GM18861 (cell line): ENCODE measurements at regions not wholly inside any gene's neighbourhood (a gene's known extent, or its start where the extent isn't known, plus 50 kb on each side); places are given as distances from the start of the nearest gene placed in this dataset.

Source experiments
- ATAC-seq: cut with Tn5 transposase; IDR thresholded peaks from one replicate; pipeline ENCODE4 v1.9.1; 2021; ENCODE audit not compliant: unreplicated experiment

GRCh38 chr2:145085612-145086011 lies 565.7 kb upstream of the ZEB2 start:
- no peak for ATAC-seq

DNA sequence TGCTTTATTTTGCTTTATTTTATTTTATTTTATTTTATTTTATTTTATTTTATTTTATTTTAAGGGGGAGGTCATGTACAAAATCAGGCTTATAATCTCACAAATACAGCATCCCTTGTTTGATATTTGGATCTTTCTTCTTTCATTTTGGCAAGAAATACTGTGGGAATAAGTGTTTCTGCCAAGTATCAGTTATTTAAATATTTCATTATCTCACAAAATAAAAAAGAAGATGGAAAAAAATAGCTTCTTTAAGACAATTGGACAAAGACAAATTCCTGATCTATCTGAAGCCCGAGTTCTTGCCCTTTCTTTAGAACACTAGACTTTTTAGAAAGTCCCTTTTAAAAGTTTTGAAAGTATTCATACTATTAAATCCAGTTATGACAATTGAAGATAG lies 560.5 kb upstream of the ZEB2 start:
- no peak for ATAC-seq

DNA sequence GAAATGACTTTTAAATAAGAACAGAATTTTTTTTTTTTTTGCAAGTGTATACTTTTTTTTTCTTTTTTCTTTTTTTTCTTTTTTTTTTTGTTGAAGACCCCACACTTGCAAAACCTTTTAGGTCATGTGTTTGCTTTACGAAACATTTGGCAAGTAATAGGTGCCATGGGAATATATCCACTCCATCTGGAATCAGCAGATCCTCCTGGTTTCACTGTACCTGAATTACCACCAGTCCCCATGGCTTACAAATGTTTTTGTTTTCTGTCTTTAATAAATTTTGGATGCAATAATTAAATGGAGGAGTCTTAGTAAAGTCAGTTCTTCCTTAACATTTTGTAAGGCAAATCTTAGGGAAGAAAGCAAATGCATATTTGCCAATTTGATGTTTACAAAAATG lies 559.7 kb upstream of the ZEB2 start:
- ATAC-seq: no peak

- no peak for ATAC-seq
Measured at GRCh38 chr2:145078923-145079322, 559.0 kb upstream of the ZEB2 start.

- no peak for ATAC-seq
Measured at GRCh38 chr2:145076085-145076484, 556.2 kb upstream of the ZEB2 start.

DNA sequence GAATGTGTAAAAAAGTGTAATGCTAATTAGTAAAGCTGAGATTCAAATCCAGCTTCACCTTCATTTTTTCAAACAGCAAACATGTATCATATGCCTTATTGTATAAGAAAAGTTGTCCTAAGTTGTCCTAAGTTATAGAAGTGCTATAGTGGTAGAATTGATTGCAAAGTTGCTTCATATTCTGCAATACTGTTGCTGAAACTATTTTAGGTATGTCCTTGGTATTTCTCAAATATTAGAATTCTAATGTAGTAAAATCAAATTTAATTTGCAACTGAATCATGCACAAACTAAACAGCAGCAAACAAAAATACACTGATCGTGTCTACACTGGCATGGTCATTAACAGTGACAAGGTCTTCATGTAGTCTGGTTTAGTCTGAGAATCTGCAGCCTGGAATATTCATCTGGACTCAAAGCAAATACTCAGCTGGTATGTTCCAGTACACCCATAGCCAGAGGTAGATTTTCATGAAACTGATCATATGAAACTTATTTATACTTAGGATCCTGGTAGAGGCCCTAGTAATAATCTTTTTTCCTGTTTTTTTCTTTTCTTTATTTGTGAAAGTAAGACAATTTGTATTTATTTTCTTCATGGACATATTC lies 555.6 kb upstream of the ZEB2 start:
- ATAC-seq: no peak

- no peak for ATAC-seq
Measured at GRCh38 chr2:145070703-145071102, 550.8 kb upstream of the ZEB2 start.

GRCh38 chr2:145068509-145068908 lies 548.6 kb upstream of the ZEB2 start:
- no peak for ATAC-seq

- no peak for ATAC-seq
Measured at GRCh38 chr2:145067549-145068030, 547.7 kb upstream of the ZEB2 start.

DNA sequence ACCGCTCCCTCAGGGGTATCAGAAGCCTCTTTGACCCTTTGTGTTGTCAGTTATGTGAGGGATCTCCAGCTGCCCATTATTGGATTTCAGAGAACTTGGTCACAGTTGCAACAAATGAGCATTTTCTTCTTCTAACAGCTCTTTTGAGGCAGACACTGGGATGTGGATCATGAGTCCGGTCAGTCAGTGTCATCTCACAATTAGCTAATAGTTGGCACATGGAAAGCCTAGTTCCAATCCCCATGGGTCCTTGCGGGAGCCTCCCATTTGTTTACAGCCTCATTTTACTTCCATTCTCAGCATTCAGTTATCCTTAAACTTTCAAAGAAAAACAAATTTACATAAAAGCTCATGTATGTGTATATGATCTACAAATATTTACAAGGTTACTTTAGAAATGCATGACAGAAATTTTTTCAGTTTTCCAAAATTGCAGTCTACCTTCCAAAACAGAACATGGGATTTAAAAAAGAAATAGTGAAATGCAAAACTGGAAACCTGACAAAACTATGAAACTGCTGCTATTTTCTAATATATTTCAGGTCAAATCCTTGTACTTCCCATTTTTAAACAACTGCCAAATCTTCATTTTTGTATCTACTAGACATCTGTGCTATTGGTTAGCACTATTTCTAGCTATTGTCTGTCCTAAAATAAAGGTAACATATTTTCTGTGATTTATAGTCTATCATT lies 547.1 kb upstream of the ZEB2 start:
- ATAC-seq: no peak

DNA sequence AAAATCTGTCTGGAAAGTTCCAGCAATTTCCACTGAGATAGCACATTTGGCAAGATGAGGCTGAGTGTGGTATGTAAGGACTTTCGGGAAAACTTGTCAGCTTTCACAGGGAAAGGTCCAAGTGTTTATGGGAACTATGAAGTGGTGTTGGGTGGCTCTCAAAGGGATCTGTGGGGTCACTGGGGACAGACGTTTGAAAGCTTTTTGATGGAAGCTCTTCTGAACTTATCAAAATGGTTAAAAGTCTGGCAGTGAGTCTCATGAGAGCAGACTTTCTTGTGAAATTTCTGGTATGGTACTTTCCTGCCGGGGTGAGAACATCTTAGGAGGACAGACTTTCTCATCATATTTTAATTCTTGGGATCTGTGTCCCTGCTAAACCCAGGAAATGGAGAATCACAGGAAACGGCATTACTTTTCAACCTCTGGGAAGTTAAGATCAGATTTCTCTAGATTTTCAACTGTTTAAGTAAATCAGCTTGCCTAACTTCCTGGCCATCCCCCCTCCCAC lies 546.3 kb upstream of the ZEB2 start:
- no peak for ATAC-seq

DNA sequence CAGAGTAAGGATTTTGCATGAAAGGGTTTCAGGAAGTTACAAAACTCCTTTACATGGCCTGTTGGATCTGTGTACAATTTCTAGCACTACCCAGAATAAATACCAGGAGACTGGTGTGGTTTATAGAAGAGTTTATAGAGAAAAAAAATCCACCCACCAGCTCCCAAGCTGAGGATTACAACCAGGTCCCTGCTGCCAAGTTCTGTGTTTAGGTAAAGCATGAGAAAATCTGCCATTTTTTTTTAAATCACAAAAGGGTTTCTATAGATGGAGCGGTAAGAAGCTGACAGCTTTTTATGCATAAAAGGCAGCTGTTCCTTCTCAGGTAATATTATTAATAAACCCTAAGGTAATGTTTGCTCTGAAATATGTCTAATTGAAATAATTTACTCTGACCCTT lies 545.4 kb upstream of the ZEB2 start:
- ATAC-seq: no peak

- ATAC-seq: no peak
Measured at GRCh38 chr2:145064511-145064910, 544.6 kb upstream of the ZEB2 start.

- ATAC-seq: no peak
Measured at GRCh38 chr2:145060876-145061275, 541.0 kb upstream of the ZEB2 start.

- ATAC-seq: no peak
Measured at GRCh38 chr2:145059914-145060313, 540.0 kb upstream of the ZEB2 start.

- no peak for ATAC-seq
Measured at GRCh38 chr2:145059343-145059742, 539.4 kb upstream of the ZEB2 start.

GRCh38 chr2:145058457-145058856 lies 538.5 kb upstream of the ZEB2 start:
- no peak for ATAC-seq

- ATAC-seq: no peak
Measured at GRCh38 chr2:145055651-145056050, 535.7 kb upstream of the ZEB2 start.

DNA sequence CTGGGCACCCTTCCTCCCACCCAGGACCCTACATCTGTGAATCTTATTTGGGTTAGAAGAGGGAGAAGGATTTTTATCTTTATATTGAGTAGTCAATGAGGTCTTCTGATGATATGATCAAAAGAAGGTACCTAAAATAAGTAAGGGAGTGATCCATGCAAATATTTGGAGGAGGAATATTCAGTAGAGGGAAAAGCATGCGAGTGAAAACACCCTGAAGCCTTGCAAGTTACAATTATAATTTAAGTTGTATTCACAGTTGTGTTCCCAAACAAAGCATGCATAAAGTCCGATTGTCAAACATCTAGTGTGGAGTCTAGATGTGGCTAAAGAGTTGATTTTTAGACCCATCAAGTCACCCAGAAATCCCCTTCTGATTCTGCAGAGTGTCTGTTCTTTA lies 530.2 kb upstream of the ZEB2 start:
- no peak for ATAC-seq

- ATAC-seq: no peak
Measured at GRCh38 chr2:145049475-145049874, 529.6 kb upstream of the ZEB2 start.

DNA sequence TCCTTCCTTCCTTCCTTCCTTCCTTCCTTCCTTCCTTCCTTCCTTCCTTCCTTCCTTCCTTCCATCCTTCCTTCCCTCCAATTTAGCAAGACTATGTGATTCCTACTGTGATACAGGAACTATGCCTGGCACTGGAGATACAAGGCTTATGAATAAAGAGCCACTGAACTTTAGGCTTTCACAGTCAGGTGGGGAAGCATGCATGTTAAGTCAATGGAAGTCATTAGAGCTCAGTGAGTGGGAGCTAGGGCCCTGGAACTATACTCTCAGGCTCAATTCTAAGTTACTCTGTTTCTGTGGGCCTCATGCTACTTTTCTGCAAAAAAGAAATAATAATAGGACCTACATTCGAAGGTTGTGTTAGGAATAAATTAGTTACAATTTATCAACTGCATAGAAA lies 527.6 kb upstream of the ZEB2 start:
- ATAC-seq: no peak

DNA sequence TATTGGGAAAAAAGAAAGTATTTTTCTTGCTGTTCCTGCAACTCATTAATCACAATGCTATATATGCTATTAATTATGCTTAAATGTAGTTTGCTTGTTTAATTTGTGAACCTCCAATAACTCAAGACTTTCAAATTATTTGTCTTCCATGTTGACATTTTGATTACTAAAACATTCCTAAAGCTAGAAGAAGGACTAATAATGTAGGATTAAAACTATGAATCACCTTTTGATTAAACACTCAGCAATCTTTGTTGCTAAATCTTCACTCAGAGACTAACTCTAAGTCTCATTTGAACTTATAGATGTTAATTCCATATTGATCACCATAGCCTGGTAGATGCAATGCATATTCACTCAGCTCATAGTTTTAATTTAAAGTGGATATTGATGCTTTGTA lies 524.6 kb upstream of the ZEB2 start:
- ATAC-seq: no peak

DNA sequence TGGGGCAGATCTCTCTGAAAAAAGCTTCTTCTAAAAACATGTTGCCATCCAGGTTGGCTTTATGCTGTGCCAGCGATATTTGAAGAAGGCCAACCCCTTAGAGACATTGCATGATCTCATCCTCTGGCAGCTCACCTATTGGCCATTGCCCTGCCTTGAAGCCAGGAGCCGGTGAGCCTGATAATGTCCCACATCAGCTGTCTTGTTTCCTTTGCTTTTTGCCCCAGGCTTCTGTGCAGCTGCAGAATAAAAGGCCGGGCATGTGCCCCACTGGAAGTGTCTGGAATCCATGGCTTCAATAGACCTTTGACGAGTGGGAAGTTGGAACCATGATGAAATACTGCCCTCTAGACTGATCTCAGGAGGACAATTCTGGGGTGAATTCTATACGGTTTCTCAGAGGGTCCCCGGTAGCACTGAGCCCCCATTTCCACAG lies 523.5 kb upstream of the ZEB2 start:
- ATAC-seq: no peak
